NCI-H1105 (cell line): ENCODE measurements at regions not wholly inside any gene's neighbourhood (a gene's known extent, or its start where the extent isn't known, plus 50 kb on each side); places are given as distances from the start of the nearest gene placed in this dataset.

Experiments
- DNase-seq: peaks from one replicate; lab custom pipeline; 2025; lab: John Stamatoyannopoulos, UW

DNA sequence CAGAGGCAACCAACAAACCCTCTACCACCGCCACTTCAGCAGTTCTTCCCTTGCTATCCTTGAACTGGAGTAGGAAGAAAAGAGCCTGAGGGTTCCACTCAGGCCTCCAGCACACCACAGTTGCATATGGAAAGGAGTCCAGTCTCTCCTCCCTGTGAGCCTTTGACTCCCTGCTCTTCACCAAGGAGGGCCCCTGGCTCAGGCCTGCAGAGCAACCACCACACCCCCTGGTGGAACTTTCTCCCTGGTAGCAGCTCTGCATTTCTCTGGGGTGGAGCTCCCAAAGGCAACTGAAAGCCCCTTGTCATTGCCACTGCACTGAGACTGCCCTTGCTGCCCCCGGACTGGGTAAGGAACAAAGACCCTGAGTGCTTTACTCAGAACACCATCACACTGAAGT, 1021.5 kb upstream of the ADGRL2 start:
- DNase-seq = no peak

DNA sequence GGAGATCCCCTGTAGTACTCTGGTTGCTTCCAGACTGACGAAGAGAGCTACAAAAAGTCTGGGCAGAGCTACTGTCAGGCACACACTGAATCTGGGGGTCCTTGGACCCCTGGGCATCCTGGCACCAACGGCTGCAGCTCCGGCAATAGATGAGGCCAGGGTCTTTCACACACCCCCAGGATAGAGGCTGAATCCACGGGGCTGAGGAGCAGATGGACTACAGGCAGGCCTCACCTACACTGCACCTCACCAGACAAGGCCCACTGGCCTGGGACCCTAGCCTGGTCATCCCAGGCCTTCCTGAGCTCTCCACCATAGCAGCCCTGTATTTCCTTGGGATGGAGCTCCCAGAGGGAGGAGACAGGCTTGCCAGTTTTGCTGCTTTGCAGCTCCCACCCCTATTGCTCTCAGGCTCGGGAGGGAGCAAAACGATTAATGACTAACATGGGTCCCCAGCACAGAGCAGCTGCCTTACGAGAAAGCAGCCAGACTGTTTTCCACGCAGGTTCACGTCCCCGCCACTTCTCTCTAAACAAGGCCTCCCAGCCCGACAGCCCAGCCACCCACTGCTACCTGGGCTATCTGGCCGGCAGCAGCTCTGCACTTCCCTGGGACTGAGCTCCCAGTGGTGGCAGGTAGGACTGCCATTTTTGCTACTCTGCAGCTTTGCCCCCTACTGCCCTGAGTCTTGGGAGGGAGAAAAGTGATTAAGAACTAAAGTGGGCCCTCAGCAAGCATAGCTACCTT, 1022.5 kb upstream of the ADGRL2 start:
- no peak for DNase-seq

DNA sequence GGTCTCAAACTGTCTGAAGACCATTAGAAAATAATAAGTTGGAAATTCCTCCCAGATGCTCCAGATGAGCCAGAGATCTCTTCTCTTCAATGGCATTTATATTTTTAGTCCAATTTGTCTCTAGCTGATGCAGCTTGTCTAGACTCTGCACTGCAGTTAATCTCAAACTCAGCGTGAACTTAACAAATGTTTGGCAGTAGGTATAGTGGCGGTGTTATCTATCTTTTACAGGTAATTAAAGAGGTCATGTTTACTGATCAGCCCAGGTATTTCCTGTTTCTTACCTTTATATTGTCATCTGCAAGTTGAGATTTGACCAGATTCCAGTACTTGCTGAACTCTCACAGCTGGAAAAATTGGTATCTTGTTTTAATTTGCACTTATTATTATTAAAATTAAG, 1024.5 kb upstream of the ADGRL2 start:
- DNase-seq = no peak

DNA sequence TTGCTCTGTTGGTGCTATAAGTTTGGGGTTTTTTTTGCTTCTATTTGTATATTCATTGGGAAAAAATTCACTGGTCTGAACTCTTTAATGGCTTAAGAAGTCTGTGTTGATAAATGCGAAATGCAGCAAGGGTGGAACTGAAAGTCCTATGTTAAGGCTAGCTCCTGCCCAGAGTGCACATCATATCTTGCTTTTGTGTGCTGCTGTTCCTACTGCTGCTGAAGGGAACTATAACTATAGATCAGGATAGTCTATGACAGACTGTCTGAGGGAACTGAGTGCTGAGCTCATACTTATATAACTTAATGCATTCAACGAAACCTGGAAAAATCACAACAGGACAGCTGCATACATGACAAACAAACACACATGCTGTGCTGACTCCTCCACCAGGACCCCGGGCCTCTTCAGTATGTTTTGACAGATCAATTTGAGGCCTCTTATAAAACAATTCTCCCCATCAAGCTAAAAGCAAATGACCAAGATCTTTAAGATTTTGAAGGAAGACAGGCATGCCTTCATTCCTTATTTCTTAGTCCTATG, 1031.5 kb upstream of the ADGRL2 start:
- no peak for DNase-seq

DNA sequence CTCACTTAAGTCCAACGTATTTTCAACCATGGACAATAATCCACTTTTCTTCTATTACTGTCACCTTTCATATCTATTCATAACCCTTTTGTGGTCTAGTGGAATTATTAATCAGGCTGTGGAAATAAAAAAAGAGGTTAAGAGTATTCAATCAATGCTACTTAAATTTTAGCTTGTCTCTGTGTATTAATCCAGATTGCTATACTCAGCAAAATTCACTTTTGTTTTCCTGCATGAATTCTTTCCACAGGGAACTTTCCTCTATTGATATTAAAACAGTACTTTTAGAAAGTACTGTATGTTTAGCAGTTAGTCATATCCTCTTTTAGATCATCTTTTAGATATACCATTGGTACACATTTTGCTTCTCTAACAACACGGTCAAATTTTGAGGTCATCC, 1033.0 kb upstream of the ADGRL2 start:
- DNase-seq = no peak

DNA sequence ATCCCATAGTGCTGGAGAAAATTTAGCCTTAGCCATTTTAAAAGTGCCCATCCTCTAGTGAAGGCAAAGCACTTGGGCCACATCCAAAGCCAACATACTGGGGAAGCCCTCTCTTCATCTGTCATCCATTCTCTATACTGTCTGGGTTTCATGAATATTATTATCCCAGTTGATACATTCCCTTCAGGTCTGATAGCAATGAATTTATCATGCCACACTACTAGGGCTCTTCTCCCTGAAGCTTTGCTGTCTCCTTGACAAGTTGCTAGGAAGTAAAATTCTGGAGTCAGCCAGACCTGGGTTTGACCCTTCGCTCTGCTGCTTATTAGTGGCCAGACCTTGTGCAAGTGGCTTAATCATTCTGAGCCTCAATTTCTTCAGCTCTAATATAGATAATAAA, 1041.4 kb upstream of the ADGRL2 start:
- DNase-seq = no peak

DNA sequence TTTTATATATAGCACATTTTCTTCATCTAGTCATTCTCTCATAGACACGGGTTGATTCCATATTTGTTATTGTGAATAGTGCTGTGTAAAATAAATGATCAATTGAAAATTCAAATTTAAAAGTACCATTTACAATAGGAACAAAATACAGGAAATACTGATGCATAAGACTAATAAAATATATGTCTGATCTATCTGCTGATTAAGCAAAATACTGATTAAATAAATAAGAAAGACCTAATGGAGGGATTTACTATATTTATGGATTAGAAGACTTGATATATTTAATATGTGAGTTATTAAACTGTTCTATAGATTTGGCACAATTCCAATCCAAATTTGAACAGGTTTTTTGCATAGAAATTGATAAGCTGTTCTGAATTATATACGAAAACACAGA, 1044.8 kb upstream of the ADGRL2 start:
- DNase-seq = no peak

DNA sequence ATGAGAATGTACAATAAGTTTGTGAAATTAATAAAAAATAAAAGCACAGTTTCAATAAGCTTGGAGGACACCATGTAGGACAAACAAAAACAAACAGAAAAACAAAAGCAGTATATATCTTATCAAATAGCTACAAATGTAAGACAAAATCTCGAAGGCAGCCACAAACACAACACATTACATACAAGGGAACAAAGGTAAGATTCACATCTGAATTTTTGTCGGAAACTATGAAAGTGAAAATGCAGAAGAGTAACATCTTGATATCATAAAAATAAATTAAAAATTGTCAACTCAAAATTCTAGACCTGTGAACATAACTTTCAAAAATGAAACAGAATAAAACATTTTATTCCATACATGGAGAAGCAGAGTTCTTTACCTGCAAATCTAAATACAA, 1049.5 kb upstream of the ADGRL2 start:
- DNase-seq = no peak

DNA sequence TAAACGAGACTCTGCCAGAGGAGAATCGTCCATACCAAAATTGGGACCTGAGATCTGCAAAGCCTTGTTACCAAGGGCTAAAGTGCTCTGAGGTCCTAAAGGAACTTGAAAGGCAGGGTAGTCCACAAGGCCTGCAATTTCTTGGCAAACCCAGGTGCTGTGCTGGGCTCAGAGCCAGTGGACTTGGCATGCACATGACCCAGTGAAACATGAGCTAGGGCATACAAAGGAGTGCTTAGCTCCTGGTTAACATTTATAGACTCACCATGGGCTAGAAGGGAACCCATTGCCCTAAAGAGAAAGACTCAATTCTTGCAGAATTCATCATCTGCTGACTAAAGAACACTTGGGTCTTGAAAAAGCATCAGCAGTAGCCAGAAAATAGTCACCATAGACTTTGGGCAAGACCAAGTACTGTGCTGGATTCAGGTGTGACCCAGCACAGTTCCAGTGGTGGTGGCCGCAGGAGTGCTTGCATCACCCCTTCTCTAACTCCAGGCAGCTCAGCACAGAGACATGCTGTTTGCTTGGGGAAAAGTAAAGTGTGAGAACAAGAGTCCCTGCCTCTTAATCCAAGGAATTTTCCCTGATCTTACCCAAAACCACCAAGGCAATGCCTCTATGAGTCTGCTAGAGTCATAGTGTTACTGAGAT, 1069.4 kb upstream of the ADGRL2 start:
- no peak for DNase-seq

DNA sequence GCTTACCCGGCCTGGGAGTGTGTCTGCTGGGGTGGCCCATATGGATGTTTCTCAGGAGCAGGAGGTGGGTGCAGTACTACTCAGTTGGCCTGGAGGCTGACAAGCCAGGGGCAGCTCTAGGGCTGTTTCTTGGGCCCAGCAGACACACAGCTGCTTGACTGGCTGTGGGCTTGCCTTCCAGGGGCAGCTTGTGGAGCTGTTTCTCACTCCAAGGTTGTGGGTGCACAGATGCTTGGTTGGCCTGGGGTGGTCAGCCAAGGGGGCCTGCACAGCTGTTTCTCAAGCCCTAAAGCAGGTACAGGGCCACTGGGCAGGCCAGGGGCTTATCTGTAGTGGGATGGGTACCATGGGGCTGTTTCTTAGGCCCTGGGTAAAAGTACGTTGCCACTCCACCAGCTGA, 1078.1 kb upstream of the ADGRL2 start:
- DNase-seq = no peak

DNA sequence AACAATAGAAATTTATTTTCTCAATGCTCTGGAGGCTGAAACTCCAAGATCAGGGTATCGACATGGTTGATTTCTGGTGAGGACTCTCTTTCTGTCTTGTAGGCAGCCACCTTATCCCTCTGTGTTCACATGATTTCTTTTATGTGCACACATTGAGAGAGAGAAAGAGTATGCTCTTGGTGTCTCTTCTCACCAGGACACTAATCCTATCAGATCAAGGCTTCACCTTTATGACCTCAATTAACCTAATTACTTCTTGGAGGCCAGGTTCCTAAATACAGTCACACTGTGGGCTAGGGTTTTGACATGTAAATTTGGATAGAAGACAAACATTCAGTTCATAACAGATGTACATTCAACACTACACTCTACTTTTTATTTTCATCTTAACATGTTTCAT, 1094.2 kb upstream of the ADGRL2 start:
- no peak for DNase-seq

DNA sequence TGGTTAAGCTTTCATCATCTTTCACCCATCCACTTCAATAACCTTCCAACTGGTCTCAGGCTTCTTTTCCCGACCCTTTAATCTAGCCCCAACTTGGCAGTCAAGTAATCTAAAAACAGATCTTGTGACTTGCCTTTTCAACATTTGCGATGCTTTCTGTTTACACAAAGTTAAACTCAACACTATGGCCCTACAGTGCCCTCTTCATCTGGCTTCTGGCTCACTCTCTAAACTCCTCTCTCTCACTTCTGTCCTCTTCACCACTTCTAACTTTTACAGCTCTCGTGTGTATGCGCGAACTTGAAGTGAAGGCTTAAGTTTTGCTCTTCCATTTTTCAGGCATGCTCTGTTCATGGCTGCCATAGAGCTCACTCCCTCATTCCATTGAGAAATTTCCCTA, 1122.3 kb upstream of the ADGRL2 start:
- no peak for DNase-seq

DNA sequence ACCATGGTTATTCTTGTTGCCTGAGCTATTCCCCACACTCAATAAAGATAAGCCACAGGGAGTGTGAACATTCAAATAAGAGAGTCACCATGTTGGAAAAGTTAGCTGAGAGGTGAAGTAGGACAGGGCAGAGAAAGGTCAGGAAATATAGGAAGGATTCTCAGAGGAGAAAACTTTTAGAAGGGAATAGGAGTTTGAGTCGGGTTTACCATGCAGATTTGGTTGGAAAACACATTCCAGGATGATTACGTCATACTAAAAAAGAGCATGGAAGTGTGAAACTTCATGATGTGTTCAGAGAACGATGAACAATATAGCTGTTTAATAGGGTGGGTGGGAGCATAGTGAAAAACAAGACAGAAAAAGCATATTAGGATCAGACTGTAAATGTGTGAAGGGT, 1125.3 kb upstream of the ADGRL2 start:
- DNase-seq = no peak

DNA sequence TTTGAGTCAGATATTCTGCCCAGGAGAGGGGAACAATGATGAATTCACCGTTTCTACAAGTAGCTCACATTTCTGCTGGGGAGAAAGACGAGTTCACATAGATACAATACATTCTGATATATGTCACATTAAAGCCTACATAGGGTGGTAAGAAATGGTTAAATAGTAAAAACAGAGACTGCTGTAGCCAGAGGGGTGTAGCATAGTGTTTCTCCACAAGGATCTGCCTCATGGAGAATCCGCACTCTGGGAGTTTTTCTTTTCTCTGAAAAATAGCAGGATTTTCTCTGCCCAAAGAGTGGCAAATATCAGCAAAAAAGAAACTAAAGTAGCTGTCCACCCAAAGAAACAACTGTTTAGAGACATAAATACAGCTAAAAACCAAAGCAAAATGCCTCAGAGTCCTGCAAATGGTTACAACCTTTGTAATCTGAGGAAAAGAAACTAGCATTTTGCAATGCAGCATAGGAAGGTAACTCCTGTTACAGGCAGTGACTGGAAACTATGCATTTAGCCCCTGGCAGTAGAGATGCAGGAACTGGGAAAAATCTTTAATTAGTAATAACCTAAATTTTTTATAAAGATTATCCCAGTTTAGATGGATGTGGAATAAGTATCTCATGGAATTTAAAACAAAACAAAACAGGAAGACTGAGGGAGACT, 1126.7 kb upstream of the ADGRL2 start:
- no peak for DNase-seq

DNA sequence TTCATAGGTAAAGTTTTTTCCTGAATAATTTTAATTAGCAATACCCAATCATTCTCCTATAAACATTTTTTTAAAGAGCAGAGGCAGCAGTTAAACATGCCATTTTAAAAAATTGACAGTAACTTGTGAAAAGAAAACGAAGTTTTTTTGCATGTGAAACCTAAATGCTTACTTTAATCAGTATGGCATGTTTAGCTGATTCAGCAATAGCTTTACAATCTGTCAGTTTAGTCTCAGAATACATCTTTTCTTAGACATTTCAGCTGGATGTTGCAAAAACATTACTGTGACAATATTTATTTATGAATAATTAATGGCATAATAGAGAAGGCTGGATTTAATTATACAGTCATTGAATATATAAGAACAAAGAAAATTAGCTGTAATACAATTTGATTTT, 1132.4 kb upstream of the ADGRL2 start:
- no peak for DNase-seq

DNA sequence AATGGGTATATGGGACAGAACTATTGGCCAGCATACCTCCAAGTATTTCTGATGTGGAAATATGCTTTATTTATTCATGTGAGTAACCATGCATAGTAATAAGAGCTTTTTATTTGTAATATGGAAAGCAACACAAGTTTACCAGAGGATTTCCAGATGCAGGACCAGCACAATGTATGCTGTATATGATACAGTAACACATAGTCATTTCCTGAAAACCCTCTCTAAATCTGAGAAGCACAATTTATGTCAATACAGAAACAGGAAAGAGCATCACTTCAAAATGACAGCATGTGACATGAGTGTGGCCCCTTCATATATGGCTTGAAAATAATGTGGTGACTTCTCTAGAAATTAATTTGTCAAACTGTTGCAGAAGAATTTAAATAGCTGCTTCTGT, 1134.7 kb upstream of the ADGRL2 start:
- DNase-seq = no peak

DNA sequence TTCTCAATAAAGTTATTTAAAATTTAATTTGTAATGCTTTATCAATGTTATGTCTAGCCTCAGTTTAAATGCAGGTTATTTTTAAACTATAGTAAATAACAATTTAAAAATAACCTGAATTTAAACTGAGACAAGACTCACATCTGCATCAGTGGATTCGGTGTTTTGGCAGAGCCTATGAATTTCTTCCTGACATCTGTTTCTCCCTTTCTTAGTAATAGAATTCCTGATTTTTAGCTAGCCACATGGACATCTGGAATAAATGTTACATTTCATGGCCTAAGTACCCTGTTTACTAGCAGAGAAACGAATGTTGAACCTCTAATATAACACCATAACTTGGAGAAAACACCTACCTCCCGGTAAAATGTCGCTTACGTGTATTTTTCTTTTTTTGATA, 1141.6 kb upstream of the ADGRL2 start:
- no peak for DNase-seq

DNA sequence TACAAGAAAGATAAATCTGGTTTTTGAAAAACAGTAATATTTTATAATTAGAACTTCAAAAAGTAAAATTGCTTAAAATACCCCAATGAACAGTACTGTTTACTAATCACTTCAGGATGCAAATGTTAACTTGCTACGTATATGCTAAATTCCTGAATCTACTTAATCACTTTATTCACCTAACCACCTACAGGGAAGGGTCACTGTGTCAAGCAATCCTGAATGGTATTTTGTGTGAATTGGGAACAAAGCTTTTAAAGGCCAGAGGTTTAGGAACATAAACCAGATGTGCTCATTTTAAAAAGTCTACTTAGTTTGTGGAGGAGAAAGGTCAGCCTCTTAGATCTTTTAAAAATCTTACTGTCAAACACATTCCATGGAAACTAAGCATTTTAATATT, 1143.0 kb upstream of the ADGRL2 start:
- DNase-seq = no peak

DNA sequence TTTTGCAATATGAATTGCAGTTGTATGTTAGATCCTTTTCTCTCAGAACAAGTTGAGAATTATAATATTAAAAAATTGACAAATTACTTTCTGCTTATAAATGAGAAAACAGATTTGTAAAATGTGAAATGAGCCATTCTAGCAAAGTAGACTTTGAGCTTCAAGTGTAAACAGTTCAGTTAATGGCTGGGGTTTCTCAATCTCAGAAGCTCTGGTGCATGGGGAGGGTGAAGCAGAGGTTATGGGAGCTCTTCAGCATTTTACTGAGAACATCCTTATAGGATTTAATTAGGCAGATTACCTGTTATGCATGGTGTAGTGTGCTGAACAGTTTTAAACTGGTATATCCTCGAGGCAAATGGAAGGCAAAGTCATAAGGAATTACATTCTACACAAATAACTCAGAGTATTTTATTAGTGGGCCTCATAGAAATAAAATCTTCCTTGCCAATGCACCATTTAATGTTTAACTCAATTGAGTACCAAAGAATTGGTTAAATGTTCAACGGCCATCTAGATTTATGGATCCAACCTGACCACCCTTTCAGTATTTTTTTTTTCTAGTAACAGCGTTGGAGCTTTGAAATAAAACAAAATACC, 1143.6 kb upstream of the ADGRL2 start:
- DNase-seq = no peak

DNA sequence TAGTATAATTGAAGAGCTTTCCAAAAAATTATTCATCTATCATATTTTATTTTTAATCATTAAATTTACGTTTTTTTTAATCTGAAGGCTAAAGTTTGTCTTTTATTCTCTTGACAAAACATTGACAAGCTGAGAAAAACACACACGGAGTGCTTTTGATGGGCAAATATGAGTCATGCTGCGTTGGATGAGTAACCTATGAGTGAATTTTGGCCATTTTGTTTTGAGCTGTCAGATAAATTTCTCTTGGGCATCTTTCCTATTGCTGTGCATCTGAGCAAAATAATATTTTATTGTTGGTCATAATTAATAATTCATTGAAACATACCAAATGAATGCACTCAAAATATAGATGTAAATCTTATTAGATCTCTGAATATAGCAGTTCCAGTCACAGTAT, 1144.1 kb upstream of the ADGRL2 start:
- DNase-seq = no peak

DNA sequence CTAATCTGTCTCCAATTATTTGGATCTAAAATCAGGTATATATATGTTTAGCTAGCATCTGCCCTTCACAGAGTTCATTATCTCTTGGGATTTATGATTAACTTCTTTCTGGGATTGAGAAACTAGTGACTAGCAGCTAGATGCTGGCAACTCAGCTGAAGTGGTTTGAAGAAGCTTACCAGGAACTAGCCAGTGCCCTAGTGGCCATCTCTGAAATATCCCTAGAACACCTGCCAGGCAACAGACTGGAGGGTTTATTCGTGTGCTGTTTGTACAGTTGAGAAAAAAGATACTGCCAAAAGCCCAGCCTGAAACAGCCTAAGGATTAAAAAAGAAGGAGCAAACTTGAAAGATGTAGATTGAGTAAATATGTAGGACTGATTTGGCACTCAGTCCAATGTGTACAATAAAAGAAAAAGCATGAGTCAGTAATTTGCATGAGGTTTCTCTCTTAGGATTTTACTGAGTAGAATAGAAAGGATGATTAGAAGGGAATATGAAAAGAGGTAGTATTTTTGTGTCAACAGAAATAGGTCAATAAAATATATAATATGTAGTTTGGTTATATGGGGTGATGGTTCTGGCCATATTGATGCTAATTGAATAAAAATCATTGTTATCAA, 1144.6 kb upstream of the ADGRL2 start:
- DNase-seq = peak; percentile 4

DNA sequence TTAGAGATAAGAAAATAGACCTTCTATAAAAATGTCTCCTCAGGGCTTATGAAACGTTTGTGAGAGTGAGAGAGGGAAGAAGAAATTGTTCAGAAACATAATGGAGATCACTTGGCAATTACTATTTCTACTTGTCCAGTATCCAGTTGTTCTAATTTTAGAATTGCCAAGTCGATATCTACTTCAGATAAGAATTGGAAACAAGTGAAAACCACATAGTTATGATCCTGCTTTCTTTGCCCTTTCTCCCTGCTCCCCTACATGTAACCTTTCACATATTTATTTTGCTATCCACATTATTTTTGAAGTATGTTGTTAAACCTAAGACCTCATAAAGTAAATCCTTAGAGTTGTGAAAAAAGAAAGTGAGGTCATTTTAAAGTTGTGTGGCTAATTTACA, 1154.7 kb upstream of the ADGRL2 start:
- no peak for DNase-seq
